Fibroblast of mammary gland (primary cell): ENCODE measurements at regions not wholly inside any gene's neighbourhood (a gene's known extent, or its start where the extent isn't known, plus 50 kb on each side); places are given as distances from the start of the nearest gene placed in this dataset.
"Not testable (repeated sequence)": the region's sequence is repeated elsewhere in the genome, so short reads cannot be mapped to it uniquely, and the experiment has no call there.

Experiments
- DNase-seq: peaks from one replicate; pipeline ENCODE4 v3.0.0-alpha.2; 2010; ENCODE audit warnings: low read depth
- H3K4me3 ChIP-seq: 2 replicates; pipeline ENCODE4 v1.5.1; 2011; ENCODE audit warnings: low read depth, mild to moderate bottlenecking, low read length, moderate library complexity; ENCODE audit not compliant: control insufficient read depth
- CTCF ChIP-seq: conservative IDR thresholded peaks from 2 replicates; pipeline ENCODE4 v1.5.1; 2011; ENCODE audit warnings: low read depth, low read length, inconsistent platforms; ENCODE audit not compliant: control insufficient read depth, insufficient read depth

DNA sequence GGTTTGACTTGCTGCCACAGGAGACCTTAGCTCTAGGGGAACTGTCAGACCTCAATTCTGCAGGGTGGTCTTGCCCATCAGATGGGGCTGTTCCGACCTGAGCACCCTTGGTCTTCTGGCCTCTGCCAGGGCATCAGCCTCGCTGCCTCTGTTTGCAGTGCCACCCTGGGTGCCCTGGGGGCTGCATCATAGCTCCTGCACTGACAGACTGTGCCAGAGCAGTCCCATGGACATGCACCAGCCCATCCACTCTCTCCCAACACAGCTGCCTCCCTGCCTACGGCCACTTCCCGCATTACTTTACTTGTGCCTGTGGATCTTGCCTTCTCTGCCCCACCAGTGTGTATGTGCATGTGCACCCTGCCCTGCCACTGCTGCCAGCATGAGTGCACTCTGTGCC is 884.7 kb upstream of the ARRDC3 start:
- DNase-seq: no peak
- no peak overlapping the region for H3K4me3 ChIP-seq

GRCh38 chr5:92265804-92266203 is 882.7 kb upstream of the ARRDC3 start:
- no peak overlapping the region for H3K4me3 ChIP-seq
- no peak for DNase-seq
- TF ChIP-seq CTCF: no peak

More for the DNA sequence above, 884.7 kb upstream of the ARRDC3 start:
- no peak for TF ChIP-seq CTCF

- DNase-seq, H3K4me3 ChIP-seq: not testable (repeated sequence)
Measured at GRCh38 chr5:92255605-92256004, 872.5 kb upstream of the ARRDC3 start.

DNA sequence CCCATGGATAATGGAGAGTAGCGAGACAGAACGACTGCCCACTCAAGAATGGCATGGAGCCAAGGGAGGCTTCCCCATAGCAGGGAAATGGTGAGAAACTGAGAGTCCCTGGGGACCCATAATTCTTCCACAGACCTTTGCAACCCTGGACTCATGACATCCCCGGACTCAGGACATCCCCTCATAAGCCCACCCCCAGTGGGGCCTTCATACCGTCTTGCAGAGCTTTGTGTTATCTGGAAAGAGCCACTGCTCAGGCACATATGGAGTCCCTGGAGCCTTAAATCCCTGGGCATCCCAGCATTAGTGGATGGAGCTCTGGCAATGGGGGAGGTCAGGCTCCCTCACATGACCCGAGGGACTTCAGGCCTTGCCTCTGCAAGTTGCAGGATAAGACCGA is 865.4 kb upstream of the ARRDC3 start:
- TF ChIP-seq CTCF: no peak
- no peak overlapping the region for H3K4me3 ChIP-seq

GRCh38 chr5:92242170-92242569 is 859.1 kb upstream of the ARRDC3 start:
- no peak overlapping the region for H3K4me3 ChIP-seq
- TF ChIP-seq CTCF: no peak
- no peak for DNase-seq

More for the DNA sequence above, 865.4 kb upstream of the ARRDC3 start:
- no peak for DNase-seq

- no peak overlapping the region for H3K4me3 ChIP-seq
- no peak for DNase-seq
- TF ChIP-seq CTCF: no peak
Measured at GRCh38 chr5:92237896-92238295, 854.8 kb upstream of the ARRDC3 start.

- no peak overlapping the region for H3K4me3 ChIP-seq
- DNase-seq: peak; percentile 11
Measured at GRCh38 chr5:92222449-92222848, 839.3 kb upstream of the ARRDC3 start.

DNA sequence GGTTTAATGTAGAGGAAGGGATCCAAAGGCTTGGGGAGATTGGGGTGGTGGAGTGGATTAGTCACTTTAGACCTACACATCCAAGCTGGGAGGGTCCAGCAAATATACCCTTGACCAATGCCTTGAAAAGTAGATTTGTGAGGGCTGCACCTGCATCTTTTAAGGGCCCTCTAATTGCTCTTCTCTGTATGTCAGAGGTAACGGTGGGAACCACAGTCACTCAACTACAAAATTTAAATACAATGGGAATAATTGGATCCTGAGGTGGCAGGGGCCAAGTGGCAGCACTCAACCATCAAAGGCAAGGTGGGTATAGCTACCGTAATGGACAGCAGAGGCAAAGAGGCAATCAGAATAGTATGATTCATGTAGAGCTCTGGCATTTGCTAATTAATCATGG is 833.7 kb upstream of the ARRDC3 start:
- DNase-seq, H3K4me3 ChIP-seq: not testable (repeated sequence)

More at GRCh38 chr5:92222449-92222848, 839.3 kb upstream of the ARRDC3 start:
- peak; percentile 27 for TF ChIP-seq CTCF
